ENCODE measurements at regions not wholly inside any gene's neighbourhood (a gene's known extent, or its start where the extent isn't known, plus 50 kb on each side); places are given as distances from the start of the nearest gene placed in this dataset.

DNA sequence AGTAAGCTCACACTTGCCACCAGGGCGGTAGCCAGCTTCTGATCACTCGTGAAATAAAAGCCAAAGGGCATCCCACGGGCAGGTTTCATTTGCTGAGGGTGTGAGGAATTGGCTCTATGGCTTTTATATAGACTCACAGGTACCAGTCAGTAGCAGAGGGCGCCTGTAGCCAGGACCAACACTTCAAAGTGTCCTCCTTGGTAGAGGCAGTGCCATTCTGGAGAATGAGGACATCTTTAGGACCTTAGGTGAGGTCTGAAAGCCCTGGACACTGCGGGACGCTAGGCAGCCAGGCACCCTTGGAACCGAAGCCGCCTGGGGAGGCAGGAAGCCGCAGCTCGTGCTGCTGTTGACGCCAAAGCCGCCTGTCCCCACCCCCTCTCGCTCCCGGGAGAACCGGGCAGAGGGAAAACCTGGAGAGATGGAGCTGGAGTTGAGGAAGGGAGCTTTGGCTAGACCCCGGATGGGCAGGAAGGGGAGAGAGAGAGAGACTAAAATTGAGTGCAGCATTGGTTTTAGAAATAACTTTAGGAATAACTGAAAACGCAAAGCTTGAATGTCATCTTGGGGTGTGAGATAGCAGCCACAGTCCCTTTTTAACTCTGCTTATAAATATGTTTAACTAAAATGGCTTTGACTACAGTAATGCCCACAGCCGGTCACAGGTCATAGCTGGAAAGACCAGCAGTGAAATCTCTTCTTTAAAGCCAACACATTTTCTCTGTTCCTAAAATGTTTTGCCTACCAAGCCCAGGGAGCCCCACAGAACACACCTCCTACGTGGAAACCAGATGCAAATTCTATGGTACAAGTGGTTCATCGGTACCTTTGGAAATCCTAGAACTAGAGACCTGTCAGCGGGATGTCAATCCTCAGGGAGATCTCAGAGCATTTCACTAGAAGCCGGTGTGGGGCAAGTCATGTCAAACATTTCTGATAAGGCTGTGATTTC, 128.5 kb upstream of the CDYL start:
- TF ChIP-seq, protein P1, sequence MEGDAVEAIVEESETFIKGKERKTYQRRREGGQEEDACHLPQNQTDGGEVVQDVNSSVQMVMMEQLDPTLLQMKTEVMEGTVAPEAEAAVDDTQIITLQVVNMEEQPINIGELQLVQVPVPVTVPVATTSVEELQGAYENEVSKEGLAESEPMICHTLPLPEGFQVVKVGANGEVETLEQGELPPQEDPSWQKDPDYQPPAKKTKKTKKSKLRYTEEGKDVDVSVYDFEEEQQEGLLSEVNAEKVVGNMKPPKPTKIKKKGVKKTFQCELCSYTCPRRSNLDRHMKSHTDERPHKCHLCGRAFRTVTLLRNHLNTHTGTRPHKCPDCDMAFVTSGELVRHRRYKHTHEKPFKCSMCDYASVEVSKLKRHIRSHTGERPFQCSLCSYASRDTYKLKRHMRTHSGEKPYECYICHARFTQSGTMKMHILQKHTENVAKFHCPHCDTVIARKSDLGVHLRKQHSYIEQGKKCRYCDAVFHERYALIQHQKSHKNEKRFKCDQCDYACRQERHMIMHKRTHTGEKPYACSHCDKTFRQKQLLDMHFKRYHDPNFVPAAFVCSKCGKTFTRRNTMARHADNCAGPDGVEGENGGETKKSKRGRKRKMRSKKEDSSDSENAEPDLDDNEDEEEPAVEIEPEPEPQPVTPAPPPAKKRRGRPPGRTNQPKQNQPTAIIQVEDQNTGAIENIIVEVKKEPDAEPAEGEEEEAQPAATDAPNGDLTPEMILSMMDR (IDR thresholded peaks at IDR 0.05): no peak
- TF ChIP-seq POLR2A (IDR thresholded peaks at IDR 0.05; ENCODE audit: low read depth) (no peak), EP300 (IDR thresholded peaks at IDR 0.05) (no peak)
